AG10803 (cell line): ENCODE measurements at regions not wholly inside any gene's neighbourhood (a gene's known extent, or its start where the extent isn't known, plus 50 kb on each side); places are given as distances from the start of the nearest gene placed in this dataset.

Source experiments
- DNase-seq: peaks from one replicate; pipeline ENCODE4 v3.0.0; 2010; ENCODE audit warnings: low read depth
- H3K4me3 ChIP-seq: 2 replicates; pipeline ENCODE4 v1.5.1; 2011; ENCODE audit warnings: mild to moderate bottlenecking, low read length, control low read depth
- TF ChIP-seq, protein P1 (sequence below): conservative IDR thresholded peaks from 2 replicates; pipeline ENCODE4 v1.5.1; 2011; ENCODE audit warnings: mild to moderate bottlenecking, low read length, control low read depth, inconsistent platforms

- DNase-seq, result no peak
- TF ChIP-seq, protein P1, sequence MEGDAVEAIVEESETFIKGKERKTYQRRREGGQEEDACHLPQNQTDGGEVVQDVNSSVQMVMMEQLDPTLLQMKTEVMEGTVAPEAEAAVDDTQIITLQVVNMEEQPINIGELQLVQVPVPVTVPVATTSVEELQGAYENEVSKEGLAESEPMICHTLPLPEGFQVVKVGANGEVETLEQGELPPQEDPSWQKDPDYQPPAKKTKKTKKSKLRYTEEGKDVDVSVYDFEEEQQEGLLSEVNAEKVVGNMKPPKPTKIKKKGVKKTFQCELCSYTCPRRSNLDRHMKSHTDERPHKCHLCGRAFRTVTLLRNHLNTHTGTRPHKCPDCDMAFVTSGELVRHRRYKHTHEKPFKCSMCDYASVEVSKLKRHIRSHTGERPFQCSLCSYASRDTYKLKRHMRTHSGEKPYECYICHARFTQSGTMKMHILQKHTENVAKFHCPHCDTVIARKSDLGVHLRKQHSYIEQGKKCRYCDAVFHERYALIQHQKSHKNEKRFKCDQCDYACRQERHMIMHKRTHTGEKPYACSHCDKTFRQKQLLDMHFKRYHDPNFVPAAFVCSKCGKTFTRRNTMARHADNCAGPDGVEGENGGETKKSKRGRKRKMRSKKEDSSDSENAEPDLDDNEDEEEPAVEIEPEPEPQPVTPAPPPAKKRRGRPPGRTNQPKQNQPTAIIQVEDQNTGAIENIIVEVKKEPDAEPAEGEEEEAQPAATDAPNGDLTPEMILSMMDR, result no peak
- no peak overlapping the region for H3K4me3 ChIP-seq
Measured at GRCh38 chr5:116754556-116754955, 179.9 kb upstream of the SEMA6A start.

- no peak overlapping the region for H3K4me3 ChIP-seq
- no peak for DNase-seq
- TF ChIP-seq, protein P1, result no peak
Measured at GRCh38 chr5:116751684-116752083, 177.1 kb upstream of the SEMA6A start.

DNA sequence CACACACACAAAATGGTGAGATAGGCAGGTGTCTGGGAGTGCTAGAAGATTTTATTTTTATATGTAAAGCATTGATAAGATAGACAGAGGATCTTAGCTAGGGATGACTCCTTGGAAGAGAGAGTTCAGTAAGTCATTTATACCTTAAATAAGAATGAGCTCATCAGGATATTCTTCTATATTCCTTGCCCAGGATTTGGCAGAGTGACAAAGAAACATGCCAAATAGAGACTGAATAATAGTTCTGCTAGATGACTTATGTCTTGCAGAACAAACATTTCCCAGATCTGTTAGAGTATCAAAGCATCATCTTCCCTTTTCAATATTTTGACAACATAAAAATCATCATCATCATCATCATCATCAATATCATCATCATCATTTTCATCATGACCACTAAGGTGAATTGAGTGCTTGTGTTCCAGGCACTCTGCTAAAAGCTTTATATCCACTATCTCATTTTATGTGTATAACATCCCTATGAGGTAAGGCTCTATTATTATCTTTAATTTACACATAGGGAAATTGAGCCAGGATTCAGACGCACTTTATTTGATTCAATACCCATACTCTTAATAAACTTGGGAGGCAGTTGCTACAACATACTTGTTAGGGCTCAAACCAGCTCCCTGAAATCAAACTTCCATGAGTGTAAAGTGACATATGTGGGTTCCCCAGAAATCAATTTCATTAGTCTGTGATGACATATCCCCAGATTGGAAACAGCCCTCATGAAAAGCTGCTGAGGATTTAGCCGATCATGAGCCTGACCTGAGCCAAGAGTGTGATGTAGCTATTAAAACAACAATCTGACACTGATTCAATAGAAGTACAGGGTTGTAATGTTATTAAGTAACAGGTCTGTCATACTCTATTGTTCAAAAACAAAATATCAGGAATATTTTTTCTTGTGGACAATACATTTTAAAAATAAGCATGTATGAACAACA is 176.3 kb upstream of the SEMA6A start:
- TF ChIP-seq, protein P1, result no peak
- no peak overlapping the region for H3K4me3 ChIP-seq
- no peak for DNase-seq

- no peak overlapping the region for H3K4me3 ChIP-seq
- TF ChIP-seq, protein P1, result no peak
- DNase-seq, result no peak
Measured at GRCh38 chr5:116747881-116748280, 173.3 kb upstream of the SEMA6A start.

DNA sequence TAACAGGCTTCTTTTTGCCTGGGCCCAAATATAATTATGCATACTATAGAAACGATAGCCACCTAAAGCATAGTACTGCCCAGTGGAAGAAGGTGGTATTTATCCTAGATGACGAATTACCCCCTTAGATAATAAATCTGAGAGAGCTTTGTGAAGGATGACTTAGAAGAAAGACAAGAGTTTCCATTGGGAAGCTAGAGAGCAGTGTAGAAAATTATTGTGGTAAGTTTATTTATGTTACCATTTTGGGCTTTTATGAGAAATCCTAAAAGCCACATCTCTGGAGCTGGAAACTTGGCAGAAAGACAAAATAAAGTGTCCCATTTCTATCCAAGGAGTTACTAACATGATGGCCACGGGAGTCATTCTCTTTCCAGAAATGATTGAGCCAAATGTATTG is 172.0 kb upstream of the SEMA6A start:
- TF ChIP-seq, protein P1, result no peak
- no peak for DNase-seq
- no peak overlapping the region for H3K4me3 ChIP-seq

GRCh38 chr5:116740771-116741170 is 166.1 kb upstream of the SEMA6A start:
- TF ChIP-seq, protein P1, result no peak
- DNase-seq, result no peak
- H3K4me3 ChIP-seq, result no peak overlapping the region

DNA sequence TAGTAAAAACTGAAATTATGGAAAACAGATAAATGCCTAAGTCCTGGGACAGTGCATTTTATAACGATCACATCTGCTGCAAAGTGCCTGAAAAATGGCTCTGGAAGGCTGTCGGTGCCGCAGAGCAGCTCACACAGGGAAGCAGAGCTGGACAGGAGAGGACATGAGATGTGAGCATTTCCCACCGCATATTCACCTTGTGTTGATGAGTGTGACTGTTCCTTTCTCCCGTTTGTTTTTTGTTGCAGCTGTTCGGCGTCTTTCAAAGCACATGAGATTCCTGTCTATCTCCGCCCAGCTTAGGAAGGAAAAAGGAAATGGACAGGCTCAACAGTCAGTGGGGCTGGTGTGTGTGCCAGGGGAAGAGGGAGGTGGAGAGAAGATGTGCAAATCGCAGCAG is 164.9 kb upstream of the SEMA6A start:
- no peak for DNase-seq
- TF ChIP-seq, protein P1, result no peak
- H3K4me3 ChIP-seq, result no peak overlapping the region
